AG04450 (cell line): ENCODE measurements at regions not wholly inside any gene's neighbourhood (a gene's known extent, or its start where the extent isn't known, plus 50 kb on each side); places are given as distances from the start of the nearest gene placed in this dataset.
"Not testable (repeated sequence)": the region's sequence is repeated elsewhere in the genome, so short reads cannot be mapped to it uniquely, and the experiment has no call there.

Experiments
- CTCF ChIA-PET: fragments of 300-600, 350-600 bp; formaldehyde crosslinking; extraction: SDS; loops from one replicate; lab custom pipeline; 2022; ENCODE audit warnings: antibody characterized with exemption, inconsistent platforms; lab: Charles Lee
- POLR2A ChIA-PET: fragments of 350-600 bp; formaldehyde crosslinking; extraction: SDS; loops from one replicate; lab custom pipeline; 2021; ENCODE audit warnings: antibody characterized with exemption, inconsistent platforms; lab: Yijun Ruan, JAX
- DNase-seq: peaks from one replicate; pipeline ENCODE4 v3.0.0-alpha.2; 2011; ENCODE audit warnings: low read depth, low spot score
- H3K27ac ChIP-seq: one replicate; pipeline ENCODE4 v1.5.1; 2012; ENCODE audit warnings: low read depth, low read length, control low read depth
- H3K27me3 ChIP-seq: one replicate; pipeline ENCODE4 v1.6.0; 2012; ENCODE audit warnings: low read length; ENCODE audit not compliant: control insufficient read depth, insufficient read depth
- H3K4me3 ChIP-seq: 2 replicates; pipeline ENCODE4 v1.5.1; 2011; ENCODE audit warnings: mild to moderate bottlenecking, low read depth, low read length, control low read depth
- H3K9me3 ChIP-seq: 2 replicates; pipeline ENCODE4 v1.5.1; 2012; ENCODE audit warnings: low read length; ENCODE audit not compliant: control insufficient read depth, insufficient read depth
- TF ChIP-seq, protein P1 (sequence below): IDR thresholded peaks from 2 replicates; pipeline ENCODE4 v1.5.1; 2011; ENCODE audit warnings: low read depth, low read length, control low read depth, inconsistent platforms

- no peak overlapping the region for H3K27ac ChIP-seq
- ChIA-PET POLR2A (no interaction called here), CTCF (no interaction called here)
These were observed 1850.0 kb upstream of the ACO1 start for GRCh38 chr9:30534455-30534854.

DNA sequence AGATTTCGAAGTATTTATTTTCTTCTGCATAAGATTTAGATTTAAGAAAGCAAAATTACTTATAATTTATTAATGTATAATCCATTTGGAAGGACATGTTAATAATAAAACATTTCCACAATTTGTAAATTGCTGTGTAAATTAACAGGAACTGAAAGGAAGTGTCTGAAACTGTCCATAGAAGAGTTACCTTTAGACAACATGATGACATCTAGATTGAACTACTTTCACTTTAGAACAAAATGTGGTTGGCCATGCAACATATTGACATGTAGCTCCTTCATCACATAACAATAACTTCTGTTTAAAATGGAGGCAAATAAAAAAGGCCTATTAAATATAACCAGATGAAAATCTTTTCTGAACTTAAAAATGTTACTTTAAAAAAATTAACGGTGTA lies 1849.5 kb upstream of the ACO1 start:
- no peak overlapping the region for H3K27ac ChIP-seq
- no peak overlapping the region for H3K4me3 ChIP-seq
- ChIA-PET POLR2A (no interaction called here), CTCF (no interaction called here)
- H3K9me3 ChIP-seq: peaks cover 15% of the 10 kb centered on the region
- TF ChIP-seq, protein P1, sequence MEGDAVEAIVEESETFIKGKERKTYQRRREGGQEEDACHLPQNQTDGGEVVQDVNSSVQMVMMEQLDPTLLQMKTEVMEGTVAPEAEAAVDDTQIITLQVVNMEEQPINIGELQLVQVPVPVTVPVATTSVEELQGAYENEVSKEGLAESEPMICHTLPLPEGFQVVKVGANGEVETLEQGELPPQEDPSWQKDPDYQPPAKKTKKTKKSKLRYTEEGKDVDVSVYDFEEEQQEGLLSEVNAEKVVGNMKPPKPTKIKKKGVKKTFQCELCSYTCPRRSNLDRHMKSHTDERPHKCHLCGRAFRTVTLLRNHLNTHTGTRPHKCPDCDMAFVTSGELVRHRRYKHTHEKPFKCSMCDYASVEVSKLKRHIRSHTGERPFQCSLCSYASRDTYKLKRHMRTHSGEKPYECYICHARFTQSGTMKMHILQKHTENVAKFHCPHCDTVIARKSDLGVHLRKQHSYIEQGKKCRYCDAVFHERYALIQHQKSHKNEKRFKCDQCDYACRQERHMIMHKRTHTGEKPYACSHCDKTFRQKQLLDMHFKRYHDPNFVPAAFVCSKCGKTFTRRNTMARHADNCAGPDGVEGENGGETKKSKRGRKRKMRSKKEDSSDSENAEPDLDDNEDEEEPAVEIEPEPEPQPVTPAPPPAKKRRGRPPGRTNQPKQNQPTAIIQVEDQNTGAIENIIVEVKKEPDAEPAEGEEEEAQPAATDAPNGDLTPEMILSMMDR: no peak
- no peaks in the 10 kb centered on the region for H3K27me3 ChIP-seq
- no peak for DNase-seq

More at GRCh38 chr9:30534455-30534854, 1850.0 kb upstream of the ACO1 start:
- no peak for DNase-seq
- Histone ChIP-seq H3K4me3 (no peak overlapping the region), H3K9me3 (peaks cover 12% of the 10 kb centered on the region), H3K27me3 (no peaks in the 10 kb centered on the region)
- TF ChIP-seq, protein P1: no peak

DNA sequence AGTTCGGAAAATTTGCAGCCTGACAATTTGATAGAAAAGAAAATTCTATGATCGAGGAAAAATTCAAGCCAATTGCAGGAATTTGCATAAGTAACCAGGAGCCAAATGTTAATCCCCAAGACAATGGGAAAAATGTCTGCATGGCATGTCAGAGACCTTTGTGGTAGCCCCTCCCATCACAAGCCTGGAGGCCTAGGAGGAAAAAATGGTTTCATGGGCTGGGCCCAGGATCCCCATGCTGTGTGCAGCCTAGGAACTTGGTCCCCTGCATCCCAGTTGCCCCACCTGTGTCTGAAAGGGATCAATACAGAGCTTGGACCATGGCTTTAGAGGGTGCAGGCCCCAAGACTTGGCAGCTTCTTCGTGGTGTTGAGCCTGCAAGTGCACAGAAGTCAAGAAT lies 1847.9 kb upstream of the ACO1 start:
- TF ChIP-seq, protein P1: no peak
- POLR2A ChIA-PET: no interaction called here
- Histone ChIP-seq H3K27ac (no peak overlapping the region), H3K9me3 (peaks cover 8% of the 10 kb centered on the region), H3K27me3 (no peaks in the 10 kb centered on the region), H3K4me3 (no peak overlapping the region)
- DNase-seq: no peak
- CTCF ChIA-PET: no interaction called here

DNA sequence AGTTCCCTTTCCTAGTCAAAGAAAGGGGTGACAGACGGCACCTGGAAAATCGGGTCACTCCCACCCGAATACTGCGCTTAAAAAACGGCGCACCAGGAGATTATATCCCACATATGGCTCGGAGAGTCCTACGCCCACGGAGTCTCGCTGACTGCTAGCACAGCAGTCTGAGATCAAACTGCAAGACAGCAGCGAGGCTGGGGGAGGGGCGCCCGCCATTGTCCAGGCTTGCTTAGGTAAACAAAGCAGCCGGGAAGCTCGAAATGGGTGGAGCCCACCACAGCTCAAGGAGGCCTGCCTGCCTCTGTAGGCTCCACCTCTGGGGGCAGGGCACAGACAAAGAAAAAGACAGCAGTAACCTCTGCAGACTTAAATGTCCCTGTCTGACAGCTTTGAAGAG lies 1844.7 kb upstream of the ACO1 start:
- H3K27me3 ChIP-seq, H3K4me3 ChIP-seq, H3K9me3 ChIP-seq, DNase-seq, H3K27ac ChIP-seq, CTCF ChIA-PET, POLR2A ChIA-PET: not testable (repeated sequence)

- Histone ChIP-seq H3K4me3 (no peak overlapping the region), H3K9me3 (peaks cover 23% of the 10 kb centered on the region), H3K27me3 (no peaks in the 10 kb centered on the region), H3K27ac (no peak overlapping the region)
- TF ChIP-seq, protein P1: no peak
- CTCF ChIA-PET: no interaction called here
- no peak for DNase-seq
- POLR2A ChIA-PET: no interaction called here
These were observed 1809.9 kb upstream of the ACO1 start for GRCh38 chr9:30574355-30575151.
